GM12878 (cell line): ENCODE measurements at regions not wholly inside any gene's neighbourhood (a gene's known extent, or its start where the extent isn't known, plus 50 kb on each side); places are given as distances from the start of the nearest gene placed in this dataset.

Experiments used
- CHD4 ChIP-seq: fragments of 200-600 bp; sonication (generic); IDR thresholded peaks from 2 replicates; pipeline ENCODE4 v1.6.1; 2016; ENCODE audit warnings: mild to moderate bottlenecking
- FOXM1 ChIP-seq: IDR thresholded peaks from 2 replicates; pipeline ENCODE4 v1.6.1; 2012; ENCODE audit warnings: low read depth, mild to moderate bottlenecking, inconsistent platforms, low read length, moderate library complexity
- IKZF1 ChIP-seq: fragments of 450-650 bp; conservative IDR thresholded peaks from 2 replicates; pipeline ENCODE4 v1.6.1; 2017; ENCODE audit warnings: antibody characterized with exemption, mild to moderate bottlenecking
- MYB ChIP-seq: fragments of 150-350 bp; IDR thresholded peaks from 2 replicates; pipeline ENCODE4 v1.6.1; 2014; ENCODE audit warnings: mild to moderate bottlenecking, low read depth, low read length, borderline replicate concordance
- NFIC ChIP-seq: IDR thresholded peaks from 2 replicates; pipeline ENCODE4 v1.6.1; 2012; ENCODE audit warnings: low read depth, mild to moderate bottlenecking, inconsistent platforms, low read length, moderate library complexity
- NFYB ChIP-seq: IDR thresholded peaks from 2 replicates; pipeline ENCODE4 v1.6.1; 2011; ENCODE audit warnings: low read depth, mild to moderate bottlenecking, low read length, improper control_type of control experiment, moderate library complexity; ENCODE audit not compliant: insufficient read depth
- NR2C1 ChIP-seq: fragments of 450-650 bp; IDR thresholded peaks from 2 replicates; pipeline ENCODE4 v1.6.1; 2017; ENCODE audit warnings: antibody characterized with exemption, mild to moderate bottlenecking, moderate library complexity
- NRF1 ChIP-seq: conservative IDR thresholded peaks from 2 replicates; pipeline ENCODE4 v1.6.1; 2011; ENCODE audit warnings: mild to moderate bottlenecking, low read depth, low read length, improper control_type of control experiment
- PAX8 ChIP-seq: fragments of 450-650 bp; IDR thresholded peaks from 2 replicates; pipeline ENCODE4 v1.6.1; 2017; ENCODE audit warnings: mild to moderate bottlenecking, moderate library complexity
- RBBP5 ChIP-seq: fragments of 200-600 bp; sonication (generic); conservative IDR thresholded peaks from 2 replicates; pipeline ENCODE4 v1.6.1; 2016
- RCOR1 ChIP-seq: conservative IDR thresholded peaks from 2 replicates; pipeline ENCODE4 v1.6.1; 2012; ENCODE audit warnings: low read depth, low read length, improper control_type of control experiment
- SREBF1 ChIP-seq: IDR thresholded peaks from 2 replicates; pipeline ENCODE4 v1.6.1; 2012; ENCODE audit warnings: mild to moderate bottlenecking, low read length
- TCF3 ChIP-seq: IDR thresholded peaks from 2 replicates; pipeline ENCODE4 v1.6.1; 2012; ENCODE audit warnings: low read depth, mild to moderate bottlenecking, low read length, borderline replicate concordance; ENCODE audit not compliant: insufficient read depth
- YY1 ChIP-seq: IDR thresholded peaks from 2 replicates; pipeline ENCODE4 v1.6.1; 2011; ENCODE audit warnings: low read depth, mild to moderate bottlenecking, low read length
- ZZZ3 ChIP-seq: IDR thresholded peaks from 2 replicates; pipeline ENCODE4 v1.6.1; 2011; ENCODE audit warnings: low read depth; ENCODE audit not compliant: control insufficient read depth, insufficient read length
- TF ChIP-seq, protein P1 (sequence below): fragments of 450-650 bp; IDR thresholded peaks from 2 replicates; pipeline ENCODE4 v1.6.1; 2017; ENCODE audit warnings: mild to moderate bottlenecking, moderate library complexity
- TF ChIP-seq, protein P2 (sequence below): IDR thresholded peaks from 2 replicates; pipeline ENCODE4 v1.6.1; 2011; ENCODE audit warnings: borderline replicate concordance, low read depth, mild to moderate bottlenecking, moderate library complexity, low read length; ENCODE audit not compliant: insufficient read depth, poor library complexity, severe bottlenecking
- TF ChIP-seq, protein P3 (sequence below): fragments of 450-650 bp; IDR thresholded peaks from 2 replicates; pipeline ENCODE4 v1.6.1; 2016; ENCODE audit warnings: mild to moderate bottlenecking, moderate library complexity, borderline replicate concordance
- TF ChIP-seq, protein P4 (sequence below): fragments of 450-650 bp; IDR thresholded peaks from 2 replicates; pipeline ENCODE4 v1.6.1; 2017; ENCODE audit warnings: low read depth, mild to moderate bottlenecking, moderate library complexity

DNA sequence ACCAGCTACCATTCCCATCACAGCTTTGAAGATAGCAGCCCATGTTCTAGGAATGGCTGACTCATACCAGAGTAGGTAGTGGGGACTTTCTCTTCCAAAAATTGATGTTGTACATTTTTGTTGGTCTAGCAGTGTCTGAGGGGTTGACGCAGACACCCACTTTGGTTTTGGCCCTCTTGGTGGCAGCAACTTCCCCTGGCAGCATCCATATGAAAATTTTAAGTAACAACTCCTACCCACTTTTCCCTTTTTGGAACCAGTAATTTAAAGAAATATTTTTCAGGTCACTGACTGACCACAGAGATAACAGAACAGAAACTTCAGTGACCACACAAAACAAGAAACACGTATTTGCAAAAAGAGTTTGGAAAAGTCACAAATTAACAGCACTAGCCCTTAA is 162.0 kb upstream of the TMCC3 start (continued):
- TF ChIP-seq, protein P1, sequence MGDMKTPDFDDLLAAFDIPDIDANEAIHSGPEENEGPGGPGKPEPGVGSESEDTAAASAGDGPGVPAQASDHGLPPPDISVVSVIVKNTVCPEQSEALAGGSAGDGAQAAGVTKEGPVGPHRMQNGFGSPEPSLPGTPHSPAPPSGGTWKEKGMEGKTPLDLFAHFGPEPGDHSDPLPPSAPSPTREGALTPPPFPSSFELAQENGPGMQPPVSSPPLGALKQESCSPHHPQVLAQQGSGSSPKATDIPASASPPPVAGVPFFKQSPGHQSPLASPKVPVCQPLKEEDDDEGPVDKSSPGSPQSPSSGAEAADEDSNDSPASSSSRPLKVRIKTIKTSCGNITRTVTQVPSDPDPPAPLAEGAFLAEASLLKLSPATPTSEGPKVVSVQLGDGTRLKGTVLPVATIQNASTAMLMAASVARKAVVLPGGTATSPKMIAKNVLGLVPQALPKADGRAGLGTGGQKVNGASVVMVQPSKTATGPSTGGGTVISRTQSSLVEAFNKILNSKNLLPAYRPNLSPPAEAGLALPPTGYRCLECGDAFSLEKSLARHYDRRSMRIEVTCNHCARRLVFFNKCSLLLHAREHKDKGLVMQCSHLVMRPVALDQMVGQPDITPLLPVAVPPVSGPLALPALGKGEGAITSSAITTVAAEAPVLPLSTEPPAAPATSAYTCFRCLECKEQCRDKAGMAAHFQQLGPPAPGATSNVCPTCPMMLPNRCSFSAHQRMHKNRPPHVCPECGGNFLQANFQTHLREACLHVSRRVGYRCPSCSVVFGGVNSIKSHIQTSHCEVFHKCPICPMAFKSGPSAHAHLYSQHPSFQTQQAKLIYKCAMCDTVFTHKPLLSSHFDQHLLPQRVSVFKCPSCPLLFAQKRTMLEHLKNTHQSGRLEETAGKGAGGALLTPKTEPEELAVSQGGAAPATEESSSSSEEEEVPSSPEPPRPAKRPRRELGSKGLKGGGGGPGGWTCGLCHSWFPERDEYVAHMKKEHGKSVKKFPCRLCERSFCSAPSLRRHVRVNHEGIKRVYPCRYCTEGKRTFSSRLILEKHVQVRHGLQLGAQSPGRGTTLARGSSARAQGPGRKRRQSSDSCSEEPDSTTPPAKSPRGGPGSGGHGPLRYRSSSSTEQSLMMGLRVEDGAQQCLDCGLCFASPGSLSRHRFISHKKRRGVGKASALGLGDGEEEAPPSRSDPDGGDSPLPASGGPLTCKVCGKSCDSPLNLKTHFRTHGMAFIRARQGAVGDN = no peak
- TF ChIP-seq, protein P2, sequence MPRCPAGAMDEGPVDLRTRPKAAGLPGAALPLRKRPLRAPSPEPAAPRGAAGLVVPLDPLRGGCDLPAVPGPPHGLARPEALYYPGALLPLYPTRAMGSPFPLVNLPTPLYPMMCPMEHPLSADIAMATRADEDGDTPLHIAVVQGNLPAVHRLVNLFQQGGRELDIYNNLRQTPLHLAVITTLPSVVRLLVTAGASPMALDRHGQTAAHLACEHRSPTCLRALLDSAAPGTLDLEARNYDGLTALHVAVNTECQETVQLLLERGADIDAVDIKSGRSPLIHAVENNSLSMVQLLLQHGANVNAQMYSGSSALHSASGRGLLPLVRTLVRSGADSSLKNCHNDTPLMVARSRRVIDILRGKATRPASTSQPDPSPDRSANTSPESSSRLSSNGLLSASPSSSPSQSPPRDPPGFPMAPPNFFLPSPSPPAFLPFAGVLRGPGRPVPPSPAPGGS = no peak
- TF ChIP-seq NFYB (no peak), MYB (no peak), PAX8 (no peak), TCF3 (no peak), RBBP5 (no peak), NR2C1 (no peak), FOXM1 (peak; percentile 84), NRF1 (no peak), ZZZ3 (no peak), SREBF1 (no peak), RCOR1 (no peak), IKZF1 (peak; percentile 91), CHD4 (no peak), NFIC (peak; percentile 89), YY1 (no peak)
- TF ChIP-seq, protein P3, sequence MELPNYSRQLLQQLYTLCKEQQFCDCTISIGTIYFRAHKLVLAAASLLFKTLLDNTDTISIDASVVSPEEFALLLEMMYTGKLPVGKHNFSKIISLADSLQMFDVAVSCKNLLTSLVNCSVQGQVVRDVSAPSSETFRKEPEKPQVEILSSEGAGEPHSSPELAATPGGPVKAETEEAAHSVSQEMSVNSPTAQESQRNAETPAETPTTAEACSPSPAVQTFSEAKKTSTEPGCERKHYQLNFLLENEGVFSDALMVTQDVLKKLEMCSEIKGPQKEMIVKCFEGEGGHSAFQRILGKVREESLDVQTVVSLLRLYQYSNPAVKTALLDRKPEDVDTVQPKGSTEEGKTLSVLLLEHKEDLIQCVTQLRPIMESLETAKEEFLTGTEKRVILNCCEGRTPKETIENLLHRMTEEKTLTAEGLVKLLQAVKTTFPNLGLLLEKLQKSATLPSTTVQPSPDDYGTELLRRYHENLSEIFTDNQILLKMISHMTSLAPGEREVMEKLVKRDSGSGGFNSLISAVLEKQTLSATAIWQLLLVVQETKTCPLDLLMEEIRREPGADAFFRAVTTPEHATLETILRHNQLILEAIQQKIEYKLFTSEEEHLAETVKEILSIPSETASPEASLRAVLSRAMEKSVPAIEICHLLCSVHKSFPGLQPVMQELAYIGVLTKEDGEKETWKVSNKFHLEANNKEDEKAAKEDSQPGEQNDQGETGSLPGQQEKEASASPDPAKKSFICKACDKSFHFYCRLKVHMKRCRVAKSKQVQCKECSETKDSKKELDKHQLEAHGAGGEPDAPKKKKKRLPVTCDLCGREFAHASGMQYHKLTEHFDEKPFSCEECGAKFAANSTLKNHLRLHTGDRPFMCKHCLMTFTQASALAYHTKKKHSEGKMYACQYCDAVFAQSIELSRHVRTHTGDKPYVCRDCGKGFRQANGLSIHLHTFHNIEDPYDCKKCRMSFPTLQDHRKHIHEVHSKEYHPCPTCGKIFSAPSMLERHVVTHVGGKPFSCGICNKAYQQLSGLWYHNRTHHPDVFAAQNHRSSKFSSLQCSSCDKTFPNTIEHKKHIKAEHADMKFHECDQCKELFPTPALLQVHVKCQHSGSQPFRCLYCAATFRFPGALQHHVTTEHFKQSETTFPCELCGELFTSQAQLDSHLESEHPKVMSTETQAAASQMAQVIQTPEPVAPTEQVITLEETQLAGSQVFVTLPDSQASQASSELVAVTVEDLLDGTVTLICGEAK = no peak
- TF ChIP-seq, protein P4, sequence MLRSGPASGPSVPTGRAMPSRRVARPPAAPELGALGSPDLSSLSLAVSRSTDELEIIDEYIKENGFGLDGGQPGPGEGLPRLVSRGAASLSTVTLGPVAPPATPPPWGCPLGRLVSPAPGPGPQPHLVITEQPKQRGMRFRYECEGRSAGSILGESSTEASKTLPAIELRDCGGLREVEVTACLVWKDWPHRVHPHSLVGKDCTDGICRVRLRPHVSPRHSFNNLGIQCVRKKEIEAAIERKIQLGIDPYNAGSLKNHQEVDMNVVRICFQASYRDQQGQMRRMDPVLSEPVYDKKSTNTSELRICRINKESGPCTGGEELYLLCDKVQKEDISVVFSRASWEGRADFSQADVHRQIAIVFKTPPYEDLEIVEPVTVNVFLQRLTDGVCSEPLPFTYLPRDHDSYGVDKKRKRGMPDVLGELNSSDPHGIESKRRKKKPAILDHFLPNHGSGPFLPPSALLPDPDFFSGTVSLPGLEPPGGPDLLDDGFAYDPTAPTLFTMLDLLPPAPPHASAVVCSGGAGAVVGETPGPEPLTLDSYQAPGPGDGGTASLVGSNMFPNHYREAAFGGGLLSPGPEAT = peak; percentile 59; the same call in 1 of the 2 replicates
